GM23338 (cell line): ENCODE measurements at regions not wholly inside any gene's neighbourhood (a gene's known extent, or its start where the extent isn't known, plus 50 kb on each side); places are given as distances from the start of the nearest gene placed in this dataset.

ENCODE experiments used
- ATAC-seq: fragments of 200-7000 bp; cut with Tn5 transposase; 3 replicates; pipeline ENCODE4 v1.9.1; 2020
- DNase-seq: peaks from one replicate; pipeline ENCODE4 v3.0.0-alpha.2; 2015; ENCODE audit warnings: low spot score
- H2AFZ ChIP-seq: fragments of 200-600 bp; sonication (generic); 2 replicates; pipeline ENCODE4 v1.8.0; 2016; ENCODE audit warnings: antibody characterized with exemption, mild to moderate bottlenecking, moderate library complexity
- H3F3A ChIP-seq: fragments of 200-600 bp; sonication (generic); replicated peaks from 2 replicates; pipeline ENCODE4 v1.8.0; 2017; ENCODE audit warnings: antibody characterized with exemption, mixed run types, low read depth
- H3K27ac ChIP-seq: fragments of 200-600 bp; sonication (generic); 2 replicates; pipeline ENCODE4 v1.6.1; 2016; ENCODE audit warnings: low read depth
- H3K27me3 ChIP-seq: fragments of 200-600 bp; sonication (generic); 2 replicates; pipeline ENCODE4 v1.8.0; 2016; ENCODE audit warnings: mild to moderate bottlenecking, mixed run types, moderate library complexity; ENCODE audit not compliant: insufficient read depth
- H3K36me3 ChIP-seq: fragments of 200-600 bp; sonication (generic); 2 replicates; pipeline ENCODE4 v1.8.0; 2016; ENCODE audit warnings: mild to moderate bottlenecking; ENCODE audit not compliant: insufficient read depth
- H3K4me1 ChIP-seq: fragments of 200-600 bp; sonication (generic); 2 replicates; pipeline ENCODE4 v1.8.0; 2016; ENCODE audit warnings: mild to moderate bottlenecking, moderate library complexity; ENCODE audit not compliant: insufficient read depth
- H3K4me2 ChIP-seq: fragments of 200-600 bp; sonication (generic); 2 replicates; pipeline ENCODE4 v1.7.1; 2017; ENCODE audit warnings: mixed run types
- H3K4me3 ChIP-seq: fragments of 200-600 bp; sonication (generic); 2 replicates; pipeline ENCODE4 v1.6.1; 2016; ENCODE audit warnings: mixed run types
- H3K79me2 ChIP-seq: fragments of 200-600 bp; sonication (generic); replicated peaks from 2 replicates; pipeline ENCODE4 v1.8.0; 2017; ENCODE audit warnings: mild to moderate bottlenecking; ENCODE audit not compliant: insufficient read depth
- H3K9me2 ChIP-seq: fragments of 200-600 bp; sonication (generic); 2 replicates; pipeline ENCODE4 v1.8.0; 2017; ENCODE audit not compliant: insufficient read depth
- H4K20me1 ChIP-seq: fragments of 200-600 bp; sonication (generic); replicated peaks from 2 replicates; pipeline ENCODE4 v1.8.0; 2017; ENCODE audit warnings: mild to moderate bottlenecking; ENCODE audit not compliant: insufficient read depth
- H3K27ac Mint-ChIP-seq: 2 replicates; pipeline ENCODE4 v1.8.0; 2020; ENCODE audit warnings: inconsistent platforms, mild to moderate bottlenecking, moderate library complexity, mixed read lengths
- H3K27me3 Mint-ChIP-seq: 3 replicates; pipeline ENCODE4 v1.8.0; 2022; ENCODE audit warnings: low read depth, mild to moderate bottlenecking, moderate library complexity, mixed read lengths, inconsistent platforms; ENCODE audit not compliant: insufficient read depth, poor library complexity
- H3K36me3 Mint-ChIP-seq: 3 replicates; pipeline ENCODE4 v1.8.0; 2021; ENCODE audit warnings: low read depth, mild to moderate bottlenecking, inconsistent platforms, moderate library complexity, mixed read lengths
- H3K4me1 Mint-ChIP-seq: 3 replicates; pipeline ENCODE4 v1.8.0; 2020; ENCODE audit warnings: mild to moderate bottlenecking, inconsistent platforms, mixed read lengths
- H3K4me3 Mint-ChIP-seq: 3 replicates; pipeline ENCODE4 v1.8.0; 2021; ENCODE audit warnings: moderate library complexity, mild to moderate bottlenecking, inconsistent platforms, mixed read lengths
- H3K9me3 Mint-ChIP-seq: 3 replicates; pipeline ENCODE4 v1.8.0; 2020; ENCODE audit warnings: moderate library complexity, mild to moderate bottlenecking, inconsistent platforms, mixed read lengths
- CREB1 ChIP-seq: fragments of 250-450 bp; sonication (Bioruptor Pico); IDR thresholded peaks from 2 replicates; pipeline ENCODE4 v1.5.0; 2020; ENCODE audit warnings: low read depth, mild to moderate bottlenecking, moderate library complexity
- CTCF ChIP-seq, 2 experiments: fragments of 200-600 bp in 1 of 2; sonication (generic) in 1 of 2; conservative IDR thresholded peaks; 2 replicates each; pipeline versions ENCODE4 v1.5.1 to v1.6.1; 2016 to 2017; ENCODE audit warnings: antibody characterized with exemption in 2 of 2, low read depth in 2 of 2, mild to moderate bottlenecking in 2 of 2, moderate library complexity in 1 of 2
- ETS1 ChIP-seq: IDR thresholded peaks from 2 replicates; pipeline ENCODE4 v1.6.1; 2016; ENCODE audit warnings: antibody characterized with exemption
- EZH2 ChIP-seq: fragments of 200-600 bp; sonication (generic); IDR thresholded peaks from one replicate; pipeline ENCODE4 v1.8.0; 2017; ENCODE audit warnings: antibody characterized with exemption, mild to moderate bottlenecking, low read depth; ENCODE audit not compliant: unreplicated experiment
- EZH2phosphoT487 ChIP-seq: fragments of 200-600 bp; sonication (generic); IDR thresholded peaks from one replicate; pipeline ENCODE4 v1.8.1; 2018; ENCODE audit warnings: antibody characterized with exemption; ENCODE audit not compliant: unreplicated experiment
- NANOG ChIP-seq: IDR thresholded peaks from 2 replicates; pipeline ENCODE4 v1.6.1; 2016; ENCODE audit warnings: antibody characterized with exemption, borderline replicate concordance
- POLR2AphosphoS5 ChIP-seq: IDR thresholded peaks from 2 replicates; pipeline ENCODE4 v1.6.1; 2016; ENCODE audit warnings: antibody characterized with exemption, low read depth
- REST ChIP-seq: IDR thresholded peaks from one replicate; pipeline ENCODE4 v1.6.1; 2018; ENCODE audit warnings: antibody characterized with exemption; ENCODE audit not compliant: unreplicated experiment
- STAT1 ChIP-seq: IDR thresholded peaks from one replicate; pipeline ENCODE4 v1.6.1; 2016; ENCODE audit warnings: antibody characterized with exemption; ENCODE audit not compliant: unreplicated experiment
- ZNF114 ChIP-seq: fragments of 250-450 bp; sonication (Bioruptor Pico); IDR thresholded peaks from 2 replicates; pipeline ENCODE4 v1.5.0; 2020; ENCODE audit warnings: mild to moderate bottlenecking, moderate library complexity
- ZNF331 ChIP-seq: fragments of 250-450 bp; sonication (Bioruptor Pico); IDR thresholded peaks from 2 replicates; pipeline ENCODE4 v1.5.0; 2020; ENCODE audit warnings: low read depth, mild to moderate bottlenecking, moderate library complexity
- ZNF462 ChIP-seq: fragments of 250-450 bp; sonication (Bioruptor Pico); IDR thresholded peaks from 2 replicates; pipeline ENCODE4 v1.5.0; 2020; ENCODE audit warnings: mild to moderate bottlenecking, moderate library complexity

GRCh38 chr1:58390091-58390490 is 156.4 kb downstream of the OMA1 start (continued):
- no peak for TF ChIP-seq ZNF331
- no peak for TF ChIP-seq CTCF (conservative IDR thresholded peaks at IDR 0.05; ENCODE audit: low read depth in 2 of 2)

GRCh38 chr1:58380345-58380744 is 166.2 kb downstream of the OMA1 start:
- H3K27me3 Mint-ChIP-seq = no peaks in the 10 kb centered on the region
- Histone ChIP-seq H3K4me2 (no peak overlapping the region), H2AFZ (no peak overlapping the region), H4K20me1 (no peaks in the 10 kb centered on the region), H3K79me2 (no peaks in the 10 kb centered on the region), H3K4me1 (peaks cover 2% of the 10 kb centered on the region), H3K9me2 (0 out of 2 replicates have a peak, but pooled peaks cover 7% of the 10 kb centered on the region), H3K36me3 (peaks cover 8% of the 10 kb centered on the region), H3K27me3 (no peaks in the 10 kb centered on the region), H3K27ac (no peak overlapping the region), H3K4me3 (no peak overlapping the region), H3F3A (no peaks in the 10 kb centered on the region)
- ATAC-seq (no peak), DNase-seq (no peak)
- H3K27ac Mint-ChIP-seq = no peak overlapping the region
- H3K36me3 Mint-ChIP-seq = peaks cover 9% of the 10 kb centered on the region; the same call in 2 of the 3 replicates
- no peak overlapping the region for H3K4me3 Mint-ChIP-seq
- peaks cover 6% of the 10 kb centered on the region for H3K4me1 Mint-ChIP-seq
- H3K9me3 Mint-ChIP-seq = peaks cover 19% of the 10 kb centered on the region
- no peak for TF ChIP-seq ETS1
- no peak for TF ChIP-seq EZH2phosphoT487
- no peak for TF ChIP-seq STAT1
- TF ChIP-seq POLR2AphosphoS5 = no peak
- no peak for TF ChIP-seq NANOG
- TF ChIP-seq REST = no peak
- TF ChIP-seq ZNF331 = no peak
- TF ChIP-seq CREB1 (CRISPR knock-in tag) = no peak
- no peak for TF ChIP-seq EZH2
- no peak for TF ChIP-seq ZNF114 (CRISPR knock-in tag)
- TF ChIP-seq ZNF462 (CRISPR knock-in tag) = no peak
